ENCODE measurements at regions not wholly inside any gene's neighbourhood (a gene's known extent, or its start where the extent isn't known, plus 50 kb on each side); places are given as distances from the start of the nearest gene placed in this dataset.
"Not testable (repeated sequence)": the region's sequence is repeated elsewhere in the genome, so short reads cannot be mapped to it uniquely, and the experiment has no call there.

DNA sequence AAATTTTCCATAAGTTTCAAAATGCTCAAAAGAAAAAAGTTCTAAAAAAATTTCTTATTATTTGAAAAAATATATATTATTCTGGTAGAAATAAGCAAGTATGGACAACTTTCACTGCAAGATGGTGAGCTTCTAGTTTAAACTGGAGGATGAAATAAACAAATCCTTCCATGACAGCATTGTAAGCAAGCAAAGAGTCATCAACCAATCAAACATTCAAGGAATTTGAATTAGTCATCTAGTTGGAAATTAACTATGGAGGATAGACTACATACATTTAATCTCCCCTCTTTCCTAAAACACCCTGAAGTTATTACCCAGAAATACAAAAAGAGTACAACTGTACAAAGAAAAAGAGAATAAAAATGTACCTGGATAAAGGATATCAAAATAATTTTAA lies 51.0 kb upstream of the IRX5 start:
- no peak for DNase-seq

DNA sequence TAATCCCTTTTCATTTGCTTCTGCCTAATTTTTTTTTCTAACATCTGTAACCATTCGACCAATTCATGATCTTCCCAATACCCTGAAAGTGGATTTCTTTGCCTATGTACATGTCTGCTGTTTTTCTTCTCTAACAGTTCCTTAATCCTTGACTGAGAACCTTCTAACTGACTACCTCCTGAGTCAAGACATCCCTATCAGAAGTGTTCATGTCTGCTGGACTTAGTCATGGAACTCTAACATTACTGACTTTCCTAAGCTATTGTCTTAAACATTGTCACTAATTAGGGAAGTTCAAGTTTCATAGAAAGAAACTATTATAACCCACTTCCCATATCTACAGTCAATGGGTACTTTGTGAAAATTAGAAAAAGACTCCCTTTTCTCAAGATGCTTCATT lies 52.4 kb upstream of the IRX5 start:
- DNase-seq, result no peak

DNA sequence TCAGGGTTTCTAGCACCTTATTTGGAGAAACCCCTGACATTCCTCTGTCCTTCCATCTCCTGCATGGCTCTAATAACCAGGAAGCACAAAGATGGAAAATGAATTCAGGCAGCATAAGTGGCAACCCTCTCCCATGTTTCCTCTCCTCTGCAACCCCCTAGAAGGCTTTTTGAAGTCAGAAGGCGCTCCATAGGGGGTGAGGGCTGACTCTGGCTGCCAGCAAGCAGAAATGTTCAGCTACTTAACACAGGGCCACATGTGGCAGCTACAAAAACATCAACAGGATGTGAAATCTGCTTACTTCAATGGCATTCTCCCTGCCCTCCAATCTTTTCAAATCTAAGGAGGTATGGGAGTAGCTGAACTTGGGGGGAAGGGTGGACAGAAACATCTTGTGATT lies 55.2 kb upstream of the IRX5 start:
- DNase-seq, result no peak

DNA sequence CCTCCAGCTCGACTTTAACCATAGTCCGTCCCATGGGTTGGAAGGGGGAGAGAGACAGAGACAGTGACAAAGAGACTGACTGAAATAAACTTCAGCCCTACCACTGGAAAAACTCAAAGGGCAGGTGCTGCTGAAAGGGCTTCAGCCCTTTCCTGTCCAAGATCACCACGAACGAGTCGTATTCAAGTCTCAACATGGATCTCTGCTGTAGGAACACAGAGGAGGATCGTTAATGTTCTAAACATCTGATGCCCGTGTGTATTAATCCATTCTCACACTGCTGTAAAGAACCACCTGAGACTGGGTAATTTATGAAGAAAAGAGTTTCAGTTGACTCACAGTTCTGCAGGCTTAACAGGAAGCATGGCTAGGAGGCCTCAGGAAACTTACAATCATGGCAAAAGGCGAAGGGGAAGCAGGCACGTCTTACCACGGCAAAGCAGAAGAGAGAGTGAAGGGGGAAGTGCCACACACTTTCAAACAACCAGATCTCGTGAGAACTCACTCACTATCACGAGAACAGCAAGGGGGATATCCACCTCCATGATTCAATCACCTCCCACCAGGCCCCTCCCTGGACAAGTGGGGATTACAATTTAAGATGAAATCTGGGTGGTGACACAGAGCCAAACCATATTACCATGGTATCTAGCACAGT lies 56.8 kb upstream of the IRX5 start:
- not testable (repeated sequence) for DNase-seq

DNA sequence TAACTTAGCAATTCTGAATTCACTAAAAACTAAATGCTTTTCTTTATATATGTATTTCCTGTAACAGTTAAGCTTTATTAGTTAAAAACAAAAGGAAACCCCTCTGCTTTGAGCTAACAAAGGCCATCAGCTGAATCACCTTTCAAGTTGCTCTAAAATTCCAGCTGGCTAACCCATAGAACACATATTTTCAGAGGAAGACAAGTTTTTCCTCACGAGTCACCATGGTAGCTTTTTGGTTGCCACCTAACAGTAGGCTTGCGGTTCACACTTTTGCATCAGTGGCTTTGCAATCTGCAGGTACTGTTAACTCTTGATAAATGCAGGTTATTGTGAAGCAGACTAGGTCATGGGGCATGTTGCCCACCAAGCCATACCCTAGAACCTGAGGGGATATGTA lies 57.6 kb upstream of the IRX5 start:
- DNase-seq, result no peak

DNA sequence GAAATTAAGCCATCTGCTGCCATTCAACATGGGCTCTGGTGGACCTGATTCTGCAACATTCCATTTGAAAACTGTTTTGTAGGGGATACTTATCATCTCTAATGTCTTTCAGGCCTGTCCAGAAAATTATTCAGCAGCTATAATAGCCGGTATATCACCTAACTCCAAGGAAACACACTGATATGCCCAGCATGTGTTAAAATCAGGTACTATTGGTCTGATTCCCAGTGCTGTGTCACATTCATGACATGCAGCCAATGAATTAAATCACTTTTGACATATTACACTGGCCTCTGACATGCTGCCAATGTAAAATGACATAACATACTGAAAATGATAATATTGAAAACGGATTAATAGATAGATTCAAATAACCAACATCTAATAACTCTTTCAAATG lies 60.5 kb upstream of the IRX5 start:
- DNase-seq, result no peak

DNA sequence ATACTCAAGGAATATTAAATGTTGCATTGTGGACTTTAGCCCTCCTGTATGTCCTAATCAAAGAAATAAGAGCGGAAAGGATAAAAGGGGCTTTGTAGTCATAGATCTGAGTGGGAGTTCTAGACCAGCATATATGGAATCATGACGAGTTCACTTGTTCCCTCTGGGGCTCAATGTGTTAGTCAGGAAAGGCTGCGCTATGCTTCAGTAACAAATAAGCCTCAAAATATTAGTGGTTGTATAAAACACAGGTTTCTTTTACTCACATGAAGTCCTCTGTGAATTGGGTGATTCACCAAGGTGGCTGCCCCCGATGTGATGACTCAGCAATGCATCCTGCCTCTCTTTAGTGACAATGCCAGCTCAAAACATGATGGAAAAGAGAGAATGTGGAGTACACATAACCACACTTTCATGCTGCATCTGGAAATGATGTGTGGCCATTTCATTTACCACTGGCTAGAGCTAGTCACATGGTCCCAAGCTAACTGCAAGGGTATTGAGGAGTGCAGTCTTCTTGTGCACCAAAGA lies 63.3 kb upstream of the IRX5 start:
- no peak for DNase-seq

DNA sequence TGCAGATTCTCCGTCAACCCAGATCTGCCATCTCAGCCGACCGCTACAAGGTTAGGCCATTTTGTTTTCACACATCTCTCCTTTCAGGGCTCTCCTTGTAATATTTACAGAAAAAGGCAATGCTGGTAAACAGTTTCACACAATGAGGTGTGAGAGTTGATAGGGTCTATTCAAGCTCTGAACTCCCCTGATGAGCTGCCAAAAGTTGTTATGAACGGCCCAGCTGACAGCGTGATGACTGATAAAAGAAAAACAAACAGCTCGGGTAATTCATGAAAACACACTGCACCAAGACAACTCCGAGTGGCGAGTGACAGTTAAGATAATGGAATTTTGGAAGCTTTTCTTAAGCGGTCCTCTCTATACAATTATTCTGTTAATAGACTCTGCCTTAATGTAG lies 68.1 kb upstream of the IRX5 start:
- DNase-seq, result no peak

DNA sequence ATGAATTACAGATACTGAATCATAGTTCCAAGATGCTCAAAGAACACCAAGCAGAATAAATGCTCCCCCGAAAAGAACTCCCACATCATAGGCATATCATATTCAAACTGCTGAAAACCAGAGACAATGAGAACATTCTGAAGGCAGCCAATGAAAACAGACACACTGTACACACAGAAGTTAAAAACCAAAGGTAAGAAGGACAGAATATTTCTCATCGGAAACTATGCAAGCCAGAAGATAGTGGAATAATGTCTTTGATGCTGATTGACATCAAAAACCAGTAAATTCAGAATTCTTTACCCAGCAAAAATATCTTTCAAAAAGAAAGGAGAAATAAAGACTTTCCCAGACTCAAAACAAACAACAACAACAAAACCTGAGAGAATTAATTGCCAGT lies 73.8 kb upstream of the IRX5 start:
- DNase-seq, result no peak

DNA sequence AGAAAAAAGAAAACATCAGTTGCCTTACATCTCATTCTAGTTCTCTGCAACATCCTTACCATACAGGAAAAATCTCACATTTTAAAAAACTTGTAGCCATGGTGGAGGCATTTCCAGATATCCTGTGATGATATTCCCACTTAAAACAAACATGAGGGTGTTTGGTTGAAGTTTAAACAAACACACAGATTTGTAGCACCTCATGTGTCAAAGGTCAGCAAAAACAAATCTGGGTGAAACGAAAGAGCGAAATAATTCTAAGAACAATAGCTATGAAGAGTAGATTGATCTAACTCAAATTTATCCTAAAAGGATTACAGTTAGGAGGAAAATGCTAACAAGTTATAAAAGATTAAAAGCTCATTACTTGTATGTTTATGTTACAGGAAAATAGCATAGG lies 83.1 kb upstream of the IRX5 start:
- no peak for DNase-seq

DNA sequence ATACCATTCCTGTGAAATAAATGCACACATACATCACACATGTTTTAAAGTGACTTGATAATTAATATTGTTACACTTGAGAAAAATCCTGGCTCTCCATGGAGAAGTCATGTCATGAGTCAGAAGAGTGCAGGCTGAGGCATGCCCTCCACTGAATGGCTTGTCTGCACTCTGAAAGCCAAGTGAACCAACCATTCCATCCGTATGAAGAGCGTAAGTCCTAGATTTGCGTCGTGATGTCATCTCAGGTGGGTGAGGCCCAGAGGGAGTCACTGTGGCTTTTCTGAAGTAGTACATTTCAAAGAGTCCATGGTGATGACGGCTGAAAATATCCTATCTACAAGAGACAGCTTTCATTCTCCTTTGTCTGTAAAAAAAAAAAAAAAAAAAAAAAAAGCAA lies 83.5 kb upstream of the IRX5 start:
- no peak for DNase-seq

DNA sequence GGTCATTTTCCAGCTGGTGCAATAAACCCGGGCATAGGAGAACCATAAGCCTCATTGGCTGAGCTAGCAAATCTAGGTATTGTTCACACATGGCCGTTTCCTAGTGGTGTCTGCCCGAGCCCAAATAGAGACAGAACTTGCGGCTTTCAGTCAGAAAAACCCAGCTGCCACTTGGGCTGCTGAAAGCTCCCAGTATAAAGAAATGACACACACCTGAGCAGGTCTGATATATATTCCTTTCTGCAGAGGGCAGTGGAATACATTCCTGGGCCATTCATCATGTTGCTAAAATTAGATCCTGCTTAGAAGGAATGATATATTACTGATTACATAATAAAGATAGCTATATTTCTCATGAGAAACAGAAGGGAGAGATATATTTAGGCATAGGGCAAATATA lies 83.9 kb upstream of the IRX5 start:
- DNase-seq, result no peak

DNA sequence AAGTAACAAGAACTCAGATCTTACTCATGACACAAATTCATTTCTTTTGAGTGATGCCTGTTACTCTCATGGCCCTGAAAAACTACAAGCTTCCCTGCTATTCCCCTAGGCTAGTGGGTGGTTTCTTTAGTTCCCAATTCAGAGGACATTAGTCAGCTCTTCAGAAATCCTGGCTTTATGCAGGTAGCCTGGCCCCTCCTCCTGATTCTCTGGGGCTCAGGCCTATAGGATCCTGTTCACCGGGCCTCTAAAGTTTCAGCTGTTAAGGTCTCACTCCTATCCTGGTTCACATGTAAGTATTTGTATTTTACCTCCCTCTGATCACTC lies 87.3 kb upstream of the IRX5 start:
- DNase-seq, result no peak

DNA sequence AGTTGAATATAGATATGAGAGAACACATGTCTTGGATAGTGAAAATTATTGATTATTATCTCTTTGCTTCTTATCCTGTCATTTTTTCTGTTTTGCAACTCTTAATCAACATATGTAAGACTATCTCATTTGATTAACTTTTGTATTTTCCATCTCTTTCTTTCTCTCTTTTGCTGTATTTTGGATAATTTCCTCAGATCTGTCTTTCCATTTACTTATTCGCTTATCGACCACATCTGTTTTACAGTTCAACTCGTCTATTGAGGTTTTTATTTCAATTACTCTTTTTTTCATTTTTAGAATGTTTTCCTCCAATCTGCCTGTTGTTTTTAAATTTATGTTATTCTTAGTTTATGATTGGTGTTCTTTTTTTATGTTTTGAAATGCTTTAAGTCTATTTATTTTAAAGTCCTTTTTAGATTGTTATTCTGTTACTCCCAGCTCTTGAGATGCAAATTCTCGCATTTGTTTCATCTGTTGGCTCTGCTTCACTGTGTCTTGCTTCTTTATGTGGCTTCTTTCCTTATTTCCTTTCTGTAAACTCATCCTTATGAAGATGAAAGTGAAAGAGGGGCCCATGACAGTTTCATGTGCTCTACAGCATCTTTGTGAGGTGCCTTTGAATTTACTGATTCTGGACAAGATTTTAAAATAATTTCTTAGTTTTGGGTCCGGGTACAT lies 87.8 kb upstream of the IRX5 start:
- DNase-seq, result no peak

DNA sequence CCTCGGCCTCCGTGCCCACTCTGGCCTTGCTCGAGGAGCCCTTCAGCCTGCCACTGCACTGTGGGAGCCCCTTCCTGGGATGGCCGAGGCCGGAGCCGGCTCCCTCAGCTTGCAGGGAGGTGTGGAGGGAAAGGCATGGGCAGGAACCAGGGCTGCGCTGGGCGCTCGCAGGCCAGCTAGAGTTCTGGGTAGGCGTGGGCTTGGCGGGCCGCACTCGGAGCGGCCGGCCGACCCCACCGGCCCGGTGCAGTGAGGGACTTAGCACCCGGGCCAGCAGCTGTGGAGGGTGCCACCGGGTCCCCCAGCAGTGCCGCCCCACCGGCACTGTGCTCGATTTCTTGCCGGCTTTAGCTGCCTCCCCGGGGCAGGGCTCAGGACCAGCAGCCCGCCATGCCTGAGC lies 101.0 kb upstream of the IRX5 start:
- no peak for DNase-seq

DNA sequence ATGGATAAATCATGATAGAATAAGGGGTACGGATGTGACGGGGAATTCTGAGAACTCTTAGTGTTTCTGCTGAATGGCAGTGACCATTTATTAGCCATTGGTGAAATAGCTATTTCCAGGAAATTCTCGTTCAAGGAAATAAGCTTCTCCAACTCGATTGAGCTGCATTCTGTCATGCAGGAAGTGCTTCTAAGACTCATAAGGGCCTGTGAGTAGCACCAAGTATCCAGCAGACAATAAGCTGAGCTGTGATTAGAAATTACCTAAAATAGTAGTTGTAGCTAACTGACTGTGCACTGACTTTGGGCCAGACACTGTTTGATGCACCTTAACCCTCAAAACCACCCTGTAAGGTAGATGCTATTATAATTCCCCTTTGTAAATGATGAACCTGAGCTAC lies 107.8 kb upstream of the IRX5 start:
- DNase-seq, result no peak

DNA sequence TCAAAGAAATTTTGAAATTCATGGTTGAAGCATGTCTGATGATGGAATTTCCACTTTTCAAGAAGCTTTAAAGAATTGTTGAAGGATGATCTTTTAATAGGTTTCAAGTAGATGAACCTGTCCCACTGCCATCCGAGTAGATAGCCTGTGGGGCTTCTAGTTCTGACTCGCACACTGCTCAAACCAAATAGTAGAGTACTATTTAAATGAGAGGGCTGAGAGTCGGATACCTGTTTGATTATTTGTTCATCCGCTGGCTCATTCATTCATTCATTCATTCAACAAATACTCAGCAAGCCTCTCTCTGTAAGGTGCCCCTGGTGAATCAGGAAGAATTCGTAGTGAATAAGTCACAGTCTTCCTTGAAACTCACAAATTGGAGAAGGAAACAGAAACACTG lies 108.2 kb upstream of the IRX5 start:
- DNase-seq, result no peak

DNA sequence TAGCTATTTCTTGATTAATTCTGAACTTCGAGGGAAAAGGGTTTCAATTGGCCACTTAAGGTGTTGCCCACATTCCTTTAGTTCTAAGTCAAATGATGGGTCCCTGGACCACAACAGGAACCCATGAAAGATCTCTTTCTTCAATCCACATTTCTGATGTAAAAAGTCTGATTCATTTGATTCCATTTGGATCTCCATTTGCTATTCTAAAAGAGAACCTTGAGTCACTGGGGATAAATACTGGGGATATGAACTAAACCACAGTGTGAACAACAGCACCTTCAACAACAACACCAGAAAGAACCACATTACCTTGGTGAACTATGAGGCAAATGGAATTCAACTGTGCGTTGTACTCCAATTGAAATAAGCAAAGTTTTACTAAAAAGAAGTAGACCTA lies 108.9 kb upstream of the IRX5 start:
- no peak for DNase-seq

DNA sequence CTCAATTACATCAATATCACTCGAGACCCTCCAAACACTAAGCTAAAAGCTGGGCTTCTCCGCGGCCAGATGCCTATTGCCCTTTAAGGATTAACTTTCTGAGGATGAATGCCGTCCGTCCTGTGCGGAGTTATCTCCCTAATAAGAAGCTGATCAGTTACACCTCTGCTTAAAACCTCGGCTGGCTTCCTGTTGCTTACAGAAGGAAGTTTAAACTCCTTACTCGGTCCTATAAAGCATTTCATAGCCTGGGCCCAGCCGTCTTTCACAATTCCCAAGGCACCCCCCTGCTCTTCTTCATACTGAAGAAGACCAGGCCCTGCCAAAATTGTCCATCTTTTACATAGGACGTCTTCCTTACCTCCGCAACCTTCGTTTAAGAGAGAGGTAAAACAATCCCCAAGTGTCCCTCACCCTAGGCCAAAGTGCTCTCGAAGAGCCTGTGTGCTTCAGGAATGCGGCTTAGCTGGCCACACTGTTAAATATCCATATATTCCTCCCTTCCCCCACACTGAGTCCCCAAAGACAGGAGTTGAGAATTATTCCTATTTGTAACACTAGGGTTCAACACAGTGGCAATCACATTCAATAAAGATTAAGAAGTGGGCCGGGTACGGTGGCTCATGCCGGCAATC lies 112.6 kb upstream of the IRX5 start:
- DNase-seq, result no peak

DNA sequence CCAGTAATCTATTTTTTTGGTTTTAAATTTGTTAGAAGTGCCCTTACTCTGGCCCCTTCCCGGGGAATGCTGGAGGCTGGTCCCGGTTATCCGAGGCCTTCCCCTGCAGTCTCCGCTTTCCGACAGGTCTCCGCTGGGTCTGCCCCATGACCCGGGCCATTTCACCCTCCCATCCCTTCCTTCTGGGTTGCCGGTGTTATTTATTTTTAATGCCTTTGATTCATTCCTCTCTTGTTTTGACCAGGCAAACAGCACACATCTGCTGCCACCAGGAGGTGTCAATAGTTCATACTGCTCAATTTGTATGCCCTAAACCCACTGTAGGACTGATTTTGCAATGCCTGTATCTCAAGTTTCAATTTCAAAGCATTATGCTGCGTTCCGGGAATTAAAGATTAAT lies 113.2 kb upstream of the IRX5 start:
- no peak for DNase-seq

DNA sequence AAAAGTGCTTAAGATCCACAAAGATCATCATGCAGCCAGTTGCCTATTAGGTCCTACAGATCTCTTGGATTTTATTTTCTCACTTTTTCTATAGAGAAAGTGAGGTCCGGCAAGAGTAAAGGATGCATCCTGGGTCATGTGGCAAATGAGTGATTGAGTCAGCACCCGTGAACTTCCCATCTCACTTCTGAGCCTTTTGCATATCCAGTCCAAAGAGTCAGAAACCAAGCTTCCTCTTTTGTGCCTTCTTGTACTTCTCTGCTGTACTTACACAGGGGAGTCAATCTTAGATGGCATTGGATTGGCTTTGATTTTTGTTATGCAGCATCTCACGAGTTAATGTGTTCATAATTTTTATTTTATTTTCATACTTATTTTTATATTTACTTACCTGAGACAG lies 114.2 kb upstream of the IRX5 start:
- DNase-seq, result peak in 1 of 2 donors; percentile 2

DNA sequence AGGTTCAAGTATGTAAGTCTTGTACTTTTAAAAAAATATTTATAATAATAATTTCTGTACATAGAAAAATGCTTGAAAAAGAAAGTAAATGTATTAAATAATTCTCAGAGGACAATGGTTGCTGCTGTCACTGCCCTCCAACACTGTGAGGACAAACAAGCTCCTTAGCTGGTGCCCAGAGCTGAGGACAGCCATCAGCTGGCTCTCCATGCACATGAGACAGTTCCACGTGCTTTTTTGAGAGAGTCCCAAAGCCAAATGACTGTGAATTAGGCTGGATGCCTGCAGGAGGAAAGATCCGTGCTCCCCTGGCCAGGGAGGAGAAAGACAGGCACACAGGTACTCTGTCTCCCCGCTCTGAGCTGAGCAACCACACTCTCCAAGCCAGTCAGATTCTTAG lies 115.5 kb upstream of the IRX5 start:
- no peak for DNase-seq

DNA sequence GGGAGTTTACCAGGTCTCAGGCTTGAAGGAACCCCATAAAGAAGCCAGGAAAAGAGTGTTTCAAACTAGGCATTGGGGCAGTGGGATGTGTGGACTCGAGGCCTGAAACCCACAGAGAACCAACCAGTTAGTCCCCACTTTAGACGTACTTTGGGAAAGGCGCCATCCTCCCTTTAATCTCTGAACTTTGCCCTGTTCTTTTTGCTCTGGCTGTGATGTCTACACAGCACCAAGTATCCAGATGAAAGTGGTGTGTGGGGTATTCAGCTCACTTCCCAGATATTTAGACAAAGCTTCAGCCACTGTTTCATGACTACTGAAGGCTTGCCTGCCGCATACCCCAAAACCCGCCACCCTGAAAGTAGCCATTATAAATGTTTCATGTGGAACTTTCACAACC lies 116.9 kb upstream of the IRX5 start:
- DNase-seq, result no peak

DNA sequence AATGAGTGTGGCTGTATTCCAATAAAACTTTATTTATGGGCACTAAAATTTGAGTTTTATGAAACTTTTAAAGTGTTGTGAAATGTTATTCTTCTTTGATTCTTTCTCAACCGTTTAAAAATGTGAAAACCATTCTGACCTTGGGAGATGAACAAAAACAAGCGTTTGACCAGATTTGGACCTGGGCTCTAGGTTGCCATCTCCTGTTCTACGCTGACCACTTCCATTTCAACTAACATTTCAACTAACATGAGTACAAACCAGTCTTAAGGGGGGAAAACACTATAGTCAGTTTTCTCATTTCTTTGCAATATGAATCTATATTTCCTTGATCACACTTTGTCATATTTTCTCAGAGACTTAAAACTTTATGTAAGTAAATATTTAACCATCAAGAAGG lies 118.4 kb upstream of the IRX5 start:
- DNase-seq, result no peak

DNA sequence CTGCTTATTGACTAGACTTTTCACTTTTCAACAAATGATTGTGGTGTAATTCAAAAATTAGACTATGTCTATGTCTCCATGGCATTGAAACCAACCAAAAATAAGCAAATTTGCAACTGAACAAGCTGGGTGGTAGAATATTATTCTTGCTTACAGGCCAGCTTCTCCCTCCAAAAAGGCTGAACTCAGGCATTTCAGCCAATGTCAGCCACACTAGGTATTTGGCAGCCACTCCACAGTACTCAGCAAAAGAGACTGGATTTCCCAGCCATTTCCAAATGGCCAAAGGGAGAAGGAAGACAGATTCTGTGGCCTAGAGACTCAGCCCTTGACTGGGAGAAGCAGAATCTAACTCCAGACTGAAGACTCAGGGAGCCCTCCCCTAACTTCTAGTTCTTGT lies 121.8 kb upstream of the IRX5 start:
- DNase-seq, result no peak
